Endodermal cell (in vitro differentiated cells): ENCODE measurements at regions not wholly inside any gene's neighbourhood (a gene's known extent, or its start where the extent isn't known, plus 50 kb on each side); places are given as distances from the start of the nearest gene placed in this dataset.

ENCODE experiments used
- DNase-seq: peaks from one replicate; pipeline ENCODE4 v3.0.0-alpha.2; 2017
- H3K27ac ChIP-seq: 2 replicates; pipeline ENCODE4 v1.5.1; 2013; ENCODE audit warnings: mild to moderate bottlenecking, low read depth, low read length, moderate library complexity
- H3K27me3 ChIP-seq: 2 replicates; pipeline ENCODE4 v1.6.1; 2013; ENCODE audit warnings: mild to moderate bottlenecking, low read length, moderate library complexity; ENCODE audit not compliant: insufficient read depth, control insufficient read depth, poor library complexity, severe bottlenecking
- H3K36me3 ChIP-seq: 2 replicates; pipeline ENCODE4 v1.7.0; 2013; ENCODE audit warnings: mild to moderate bottlenecking, low read length, moderate library complexity; ENCODE audit not compliant: control insufficient read depth, insufficient read depth
- H3K4me1 ChIP-seq: one replicate; pipeline ENCODE4 v1.7.0; 2013; ENCODE audit warnings: low read length; ENCODE audit not compliant: control insufficient read depth, insufficient read depth
- H3K4me3 ChIP-seq: 2 replicates; pipeline ENCODE4 v1.5.1; 2013; ENCODE audit warnings: mild to moderate bottlenecking, low read length, moderate library complexity
- H3K9ac ChIP-seq: 2 replicates; pipeline ENCODE4 v1.6.1; 2013; ENCODE audit warnings: mild to moderate bottlenecking, low read length, moderate library complexity; ENCODE audit not compliant: poor library complexity, severe bottlenecking; ENCODE audit errors: extremely low read depth
- H3K9me3 ChIP-seq: 2 replicates; pipeline ENCODE4 v1.6.1; 2013; ENCODE audit warnings: mild to moderate bottlenecking, low read length, moderate library complexity; ENCODE audit not compliant: control insufficient read depth
- H3K27ac Mint-ChIP-seq: 2 replicates; pipeline ENCODE4 v1.8.0; 2020; ENCODE audit warnings: mixed read lengths
- H3K27me3 Mint-ChIP-seq: 2 replicates; pipeline ENCODE4 v1.8.0; 2021; ENCODE audit warnings: mild to moderate bottlenecking, mixed read lengths; ENCODE audit not compliant: insufficient read depth
- H3K36me3 Mint-ChIP-seq: 2 replicates; pipeline ENCODE4 v1.8.0; 2020; ENCODE audit warnings: low read depth, mixed read lengths
- H3K4me1 Mint-ChIP-seq: 2 replicates; pipeline ENCODE4 v1.8.0; 2020; ENCODE audit warnings: mixed read lengths
- H3K4me3 Mint-ChIP-seq: 2 replicates; pipeline ENCODE4 v1.8.0; 2020; ENCODE audit warnings: mild to moderate bottlenecking, moderate library complexity, mixed read lengths
- H3K9me3 Mint-ChIP-seq: 2 replicates; pipeline ENCODE4 v1.8.0; 2020; ENCODE audit warnings: mild to moderate bottlenecking, mixed read lengths
- CTCF ChIP-seq: fragments of 200-600 bp; sonication (generic); conservative IDR thresholded peaks from 2 replicates; pipeline ENCODE4 v1.5.0; 2021; ENCODE audit warnings: antibody characterized with exemption, mild to moderate bottlenecking
- WGBS, 2 experiments: methylation state at CpG; one replicate each; pipeline versions ENCODE4 v1.1.5 to v1.1.7; 2013; ENCODE audit warnings: missing lambda C conversion rate in 2 of 2, mixed read lengths in 1 of 2; ENCODE audit not compliant: insufficient coverage in 1 of 2, insufficient read length in 1 of 2; 5-methylcytosine and 5-hydroxymethylcytosine counted together

- TF ChIP-seq CTCF, result no peak
- no peaks in the 10 kb centered on the region for H3K36me3 Mint-ChIP-seq
- Histone ChIP-seq H3K4me1 (no peaks in the 10 kb centered on the region), H3K27ac (no peak overlapping the region), H3K9ac (no peak overlapping the region), H3K9me3 (peaks cover 7% of the 10 kb centered on the region), H3K4me3 (no peak overlapping the region), H3K27me3 (no peaks in the 10 kb centered on the region), H3K36me3 (no peaks in the 10 kb centered on the region)
- H3K9me3 Mint-ChIP-seq, result peaks cover 27% of the 10 kb centered on the region
- H3K4me1 Mint-ChIP-seq, result no peaks in the 10 kb centered on the region
- no peak for DNase-seq
- no peak overlapping the region for H3K27ac Mint-ChIP-seq
- H3K4me3 Mint-ChIP-seq, result no peak overlapping the region
- 86 to 95% methylated on average over 6 to 14 of the region's 14 CpGs for WGBS, 2 experiments
- H3K27me3 Mint-ChIP-seq, result peaks cover 2% of the 10 kb centered on the region
Measured at GRCh38 chr12:127987199-127987901, 279.6 kb upstream of the TMEM132C start.

GRCh38 chr12:127991485-127991884 is 275.5 kb upstream of the TMEM132C start:
- no peak overlapping the region for H3K27ac ChIP-seq
- H3K9me3 Mint-ChIP-seq, result peaks cover 20% of the 10 kb centered on the region
- H3K4me1 Mint-ChIP-seq, result no peaks in the 10 kb centered on the region
- DNase-seq, result no peak
- H3K9ac ChIP-seq, result no peak overlapping the region
- H3K4me3 Mint-ChIP-seq, result no peak overlapping the region
- no peaks in the 10 kb centered on the region for H3K36me3 Mint-ChIP-seq
- WGBS, 2 experiments, result 93 to 95% methylated on average over 4 to 6 of the region's 6 CpGs
- H3K4me1 ChIP-seq, result no peaks in the 10 kb centered on the region
- H3K27me3 Mint-ChIP-seq, result no peaks in the 10 kb centered on the region
- H3K9me3 ChIP-seq, result peaks cover 7% of the 10 kb centered on the region
- no peak overlapping the region for H3K27ac Mint-ChIP-seq
- no peaks in the 10 kb centered on the region for H3K27me3 ChIP-seq
- H3K36me3 ChIP-seq, result no peaks in the 10 kb centered on the region
- TF ChIP-seq CTCF, result no peak
- no peak overlapping the region for H3K4me3 ChIP-seq

- no peak overlapping the region for H3K27ac ChIP-seq
- Mint-ChIP-seq H3K4me3 (no peak overlapping the region), H3K36me3 (no peaks in the 10 kb centered on the region), H3K27me3 (no peaks in the 10 kb centered on the region), H3K27ac (no peak overlapping the region), H3K4me1 (no peaks in the 10 kb centered on the region), H3K9me3 (no peaks in the 10 kb centered on the region)
- no peaks in the 10 kb centered on the region for H3K27me3 ChIP-seq
- WGBS, 2 experiments, result 85 to 100% methylated on average over 2 to 4 of the region's 4 CpGs
- no peak for DNase-seq
- no peaks in the 10 kb centered on the region for H3K9me3 ChIP-seq
- H3K9ac ChIP-seq, result no peak overlapping the region
- TF ChIP-seq CTCF, result no peak
- no peaks in the 10 kb centered on the region for H3K4me1 ChIP-seq
- H3K4me3 ChIP-seq, result no peak overlapping the region
- H3K36me3 ChIP-seq, result no peaks in the 10 kb centered on the region
Measured at GRCh38 chr12:127998988-127999387, 268.0 kb upstream of the TMEM132C start.
